Liver (tissue), 8 donors: ENCODE measurements at regions not wholly inside any gene's neighbourhood (a gene's known extent, or its start where the extent isn't known, plus 50 kb on each side); places are given as distances from the start of the nearest gene placed in this dataset.
"Not testable (repeated sequence)": the region's sequence is repeated elsewhere in the genome, so short reads cannot be mapped to it uniquely, and the experiment has no call there.

ENCODE experiments used
- DNase-seq: peaks from one replicate; pipeline ENCODE4 v3.0.0-alpha.2; 2017; ENCODE audit warnings: low spot score
- H3K27ac ChIP-seq, 2 donors: one replicate each; pipeline ENCODE4 v1.7.0; 2013; ENCODE audit warnings: inconsistent platforms in 2 of 2, low read length in 2 of 2, control low read depth in 1 of 2, low read depth in 1 of 2, mild to moderate bottlenecking in 1 of 2
- H3K27me3 ChIP-seq, 4 donors: one replicate each; pipeline versions ENCODE4 v1.6.1 to v1.7.0; 2013; ENCODE audit warnings: low read length in 3 of 4, inconsistent platforms in 1 of 4, mild to moderate bottlenecking in 1 of 4, moderate library complexity in 1 of 4; ENCODE audit not compliant: control insufficient read depth in 4 of 4, insufficient read depth in 4 of 4
- H3K36me3 ChIP-seq, 4 donors: one replicate each; pipeline versions ENCODE4 v1.6.1 to v1.7.0; 2013; ENCODE audit warnings: low read length in 3 of 4, mild to moderate bottlenecking in 3 of 4, low read depth in 1 of 4, moderate library complexity in 1 of 4; ENCODE audit not compliant: control insufficient read depth in 4 of 4, insufficient read depth in 3 of 4
- H3K4me1 ChIP-seq, 4 donors: one replicate each; pipeline versions ENCODE4 v1.6.1 to v1.7.0; 2013; ENCODE audit warnings: low read length in 3 of 4, mild to moderate bottlenecking in 3 of 4, moderate library complexity in 1 of 4; ENCODE audit not compliant: control insufficient read depth in 4 of 4, insufficient read depth in 4 of 4
- H3K4me3 ChIP-seq, 3 donors: one replicate each; pipeline versions ENCODE4 v1.6.1 to v1.7.0; 2013; ENCODE audit warnings: low read length in 3 of 3, control low read depth in 1 of 3, low read depth in 1 of 3, mild to moderate bottlenecking in 1 of 3
- H3K9ac ChIP-seq, 2 donors: one replicate each; pipeline ENCODE4 v1.7.0; 2013; ENCODE audit warnings: low read length in 2 of 2, mild to moderate bottlenecking in 2 of 2, moderate library complexity in 2 of 2, control low read depth in 1 of 2, low read depth in 1 of 2
- H3K9me3 ChIP-seq, 4 donors: one replicate each; pipeline versions ENCODE4 v1.6.1 to v1.7.0; 2013; ENCODE audit warnings: low read length in 3 of 4; ENCODE audit not compliant: control insufficient read depth in 4 of 4
- ATF3 ChIP-seq: IDR thresholded peaks from 2 replicates; pipeline ENCODE4 v1.6.1; 2016; ENCODE audit warnings: antibody characterized with exemption
- CTCF ChIP-seq: fragments of 150-350 bp; IDR thresholded peaks from 2 replicates; pipeline ENCODE4 v1.5.1; 2017; ENCODE audit warnings: improper control_type of control experiment, low read depth, low read length; ENCODE audit not compliant: missing input control
- EGR1 ChIP-seq, 2 donors: IDR thresholded peaks; 2 replicates each; pipeline ENCODE4 v1.6.1; 2016 to 2018; ENCODE audit warnings: antibody characterized with exemption in 2 of 2, low read depth in 2 of 2
- FOXA1 ChIP-seq: IDR thresholded peaks from 2 replicates; pipeline ENCODE4 v1.6.1; 2016; ENCODE audit warnings: antibody characterized with exemption
- FOXA2 ChIP-seq: IDR thresholded peaks from 2 replicates; pipeline ENCODE4 v1.6.1; 2016; ENCODE audit warnings: antibody characterized with exemption
- HNF4A ChIP-seq, 2 donors: conservative IDR thresholded peaks; 2 replicates each; pipeline ENCODE4 v1.6.1; 2016; ENCODE audit warnings: antibody characterized with exemption in 2 of 2, mild to moderate bottlenecking in 2 of 2
- JUND ChIP-seq, 2 donors: IDR thresholded peaks; 2 replicates each; pipeline ENCODE4 v1.6.1; 2016; ENCODE audit warnings: antibody characterized with exemption in 2 of 2
- MAX ChIP-seq: IDR thresholded peaks from 2 replicates; pipeline ENCODE4 v1.6.1; 2016; ENCODE audit warnings: antibody characterized with exemption
- NR2F2 ChIP-seq: IDR thresholded peaks from 2 replicates; pipeline ENCODE4 v1.6.1; 2016; ENCODE audit warnings: antibody characterized with exemption
- RAD21 ChIP-seq, 2 donors: IDR thresholded peaks; 2 replicates each; pipeline ENCODE4 v1.6.1; 2016; ENCODE audit warnings: antibody characterized with exemption in 2 of 2, mild to moderate bottlenecking in 2 of 2
- REST ChIP-seq: IDR thresholded peaks from 2 replicates; pipeline ENCODE4 v1.6.1; 2016; ENCODE audit warnings: antibody characterized with exemption, mild to moderate bottlenecking
- RXRA ChIP-seq, 2 donors: IDR thresholded peaks; 2 replicates each; pipeline ENCODE4 v1.6.1; 2017 to 2018; ENCODE audit warnings: antibody characterized with exemption in 2 of 2, mild to moderate bottlenecking in 1 of 2
- TAF1 ChIP-seq: conservative IDR thresholded peaks from 2 replicates; pipeline ENCODE4 v1.6.1; 2016; ENCODE audit warnings: antibody characterized with exemption, mild to moderate bottlenecking
- YY1 ChIP-seq: IDR thresholded peaks from 2 replicates; pipeline ENCODE4 v1.6.1; 2016; ENCODE audit warnings: antibody characterized with exemption, mild to moderate bottlenecking
- ZBTB33 ChIP-seq: IDR thresholded peaks from 2 replicates; pipeline ENCODE4 v1.6.1; 2016; ENCODE audit warnings: antibody characterized with exemption
- WGBS: extraction: QIAGEN DNeasy Blood & Tissue Kit; methylation state at CpG from one replicate; pipeline ENCODE4 v1.1.7; 2013; 5-methylcytosine and 5-hydroxymethylcytosine counted together
- donor health status: healthy.
- donor health status: healthy.
- donor health status: healthy.
- donor health status: healthy.
- donor health status: healthy.

GRCh38 chr1:125064029-125064428, 3879.3 kb downstream of the SRGAP2C start:
- H3K9ac ChIP-seq, H3K4me1 ChIP-seq, H3K36me3 ChIP-seq, H3K27me3 ChIP-seq, DNase-seq, H3K4me3 ChIP-seq, H3K27ac ChIP-seq: not testable (repeated sequence)
- WGBS, result 93% methylated on average over 15 of the region's 17 CpGs
- H3K9me3 ChIP-seq, result peaks cover 7 to 13% (median 10%) of the 10 kb centered on the region in 4 donors

GRCh38 chr1:125064481-125064880, 3879.7 kb downstream of the SRGAP2C start:
- 87% methylated on average over 21 of the region's 21 CpGs for WGBS
- no peaks in the 10 kb centered on the region for H3K36me3 ChIP-seq
- no peaks in the 10 kb centered on the region for H3K4me1 ChIP-seq
- H3K9ac ChIP-seq, result no peak overlapping the region
- no peak for DNase-seq
- H3K4me3 ChIP-seq, result no peak overlapping the region
- TF ChIP-seq ZBTB33 (no peak), FOXA1 (no peak), NR2F2 (no peak), ATF3 (no peak), MAX (no peak), CTCF (no peak), REST (no peak), RAD21 (IDR thresholded peaks at IDR 0.05) (no peak), YY1 (no peak), RXRA (IDR thresholded peaks at IDR 0.05) (no peak), TAF1 (no peak), EGR1 (IDR thresholded peaks at IDR 0.05; ENCODE audit: low read depth in 2 of 2) (no peak), JUND (IDR thresholded peaks at IDR 0.05) (no peak), FOXA2 (no peak), HNF4A (conservative IDR thresholded peaks at IDR 0.05) (no peak)
- no peak overlapping the region for H3K27ac ChIP-seq
- peaks cover 7 to 17% (median 13%) of the 10 kb centered on the region in 4 donors for H3K9me3 ChIP-seq
- H3K27me3 ChIP-seq, result no peaks in the 10 kb centered on the region
